K562 (cell line): ENCODE measurements at regions not wholly inside any gene's neighbourhood (a gene's known extent, or its start where the extent isn't known, plus 50 kb on each side); places are given as distances from the start of the nearest gene placed in this dataset.

Experiments used
- E2F3 ChIP-seq: fragments of 250-450 bp; sonication (Bioruptor Pico); IDR thresholded peaks from 2 replicates; pipeline ENCODE4 v1.4.0; 2020; ENCODE audit warnings: mild to moderate bottlenecking
- FOS ChIP-seq: IDR thresholded peaks from 3 replicates; pipeline ENCODE4 v1.6.1; 2011; ENCODE audit not compliant: insufficient read length; ENCODE audit errors: extremely low read depth
- KDM5B ChIP-seq: fragments of 200-600 bp; sonication (generic); IDR thresholded peaks from 2 replicates; pipeline ENCODE4 v1.6.1; 2012; ENCODE audit warnings: low read depth, mild to moderate bottlenecking, moderate library complexity, low read length, control low read depth, inconsistent platforms; ENCODE audit not compliant: insufficient replicate concordance
- LEF1 ChIP-seq: fragments of 450-650 bp; IDR thresholded peaks from 2 replicates; pipeline ENCODE4 v1.6.1; 2016; ENCODE audit warnings: mild to moderate bottlenecking
- MTA3 ChIP-seq: fragments of 450-650 bp; formaldehyde crosslinking; IDR thresholded peaks from 2 replicates; pipeline ENCODE4 v1.6.1; 2017; ENCODE audit warnings: mild to moderate bottlenecking, borderline replicate concordance
- PCBP1 ChIP-seq: fragments of 200-400 bp; formaldehyde crosslinking; IDR thresholded peaks from 2 replicates; pipeline ENCODE4 v1.6.1; 2018; ENCODE audit warnings: mild to moderate bottlenecking, low read depth, low read length; ENCODE audit not compliant: poor library complexity, severe bottlenecking
- REST ChIP-seq, 2 experiments: fragments of 450-650 bp; formaldehyde crosslinking in 1 of 2; IDR thresholded peaks; 2 replicates each; pipeline versions ENCODE4 v1.4.0 to v1.6.1; 2014 to 2020; ENCODE audit warnings: mild to moderate bottlenecking in 2 of 2, borderline replicate concordance in 1 of 2, low read depth in 1 of 2
- ZBTB8A ChIP-seq: fragments of 450-650 bp; IDR thresholded peaks from 2 replicates; pipeline ENCODE4 v1.6.1; 2018; ENCODE audit warnings: mild to moderate bottlenecking, moderate library complexity; ENCODE audit not compliant: partially characterized antibody
- ZFP1 ChIP-seq: fragments of 450-650 bp; formaldehyde crosslinking; IDR thresholded peaks from 2 replicates; pipeline ENCODE4 v1.4.0; 2020; ENCODE audit warnings: mild to moderate bottlenecking, mixed read lengths

GRCh38 chr4:95715830-95716229 is 124.1 kb upstream of the PDHA2 start (continued):
- no peak for TF ChIP-seq REST (IDR thresholded peaks at IDR 0.05; ENCODE audit: borderline replicate concordance)
- no peak for TF ChIP-seq REST (CRISPR knock-in tag; IDR thresholded peaks at IDR 0.05; ENCODE audit: low read depth)
- no peak for TF ChIP-seq MTA3
- no peak for TF ChIP-seq ZBTB8A
- TF ChIP-seq ZFP1 (CRISPR knock-in tag), result no peak
- no peak for TF ChIP-seq FOS
- TF ChIP-seq PCBP1, result no peak
- no peak for TF ChIP-seq E2F3
- TF ChIP-seq LEF1, result no peak
- TF ChIP-seq KDM5B, result no peak
